NT2/D1 (cell line): ENCODE measurements at regions not wholly inside any gene's neighbourhood (a gene's known extent, or its start where the extent isn't known, plus 50 kb on each side); places are given as distances from the start of the nearest gene placed in this dataset.

Experiments
- SUZ12 ChIP-seq: IDR thresholded peaks from 2 replicates; pipeline ENCODE4 v1.6.1; 2011; ENCODE audit not compliant: insufficient read length, insufficient read depth; ENCODE audit errors: extremely low read depth
- YY1 ChIP-seq: IDR thresholded peaks from 2 replicates; pipeline ENCODE4 v1.6.1; 2011; ENCODE audit not compliant: insufficient read length, insufficient read depth
- ZNF274 ChIP-seq: IDR thresholded peaks from 2 replicates; pipeline ENCODE4 v1.6.1; 2011; ENCODE audit warnings: mild to moderate bottlenecking, low read depth, low read length

DNA sequence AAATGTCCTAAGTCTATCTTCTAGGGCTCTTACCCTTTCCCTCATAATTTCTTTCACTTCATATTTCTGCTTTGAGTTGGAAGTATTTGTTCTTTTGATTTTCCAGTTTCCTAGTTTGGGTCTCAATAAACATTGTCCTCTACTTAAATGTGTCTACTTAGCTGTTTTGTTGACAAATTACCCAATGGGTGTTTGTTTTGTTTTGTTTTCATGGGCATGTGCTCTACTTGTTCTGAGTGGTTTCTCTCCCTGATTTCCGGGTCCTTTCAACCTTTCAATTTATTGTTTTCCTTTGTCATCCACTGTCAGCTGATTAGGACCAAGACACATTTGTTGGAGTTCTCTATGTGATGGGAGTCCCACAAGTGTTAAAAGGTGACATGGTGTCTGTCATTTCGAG is 1181.4 kb downstream of the RPA4 start:
- TF ChIP-seq YY1 (no peak), ZNF274 (no peak), SUZ12 (no peak)
